Natural killer cell (primary cell): ENCODE measurements at regions not wholly inside any gene's neighbourhood (a gene's known extent, or its start where the extent isn't known, plus 50 kb on each side); places are given as distances from the start of the nearest gene placed in this dataset.

Source experiments
- ATAC-seq, 3 donors: fragments of 150-1000 bp in 2 of 3; fragments of 200-7000 bp in 1 of 3; cut with Tn5 transposase; 1 replicate in 1 of 3; 2 replicates in 2 of 3; pipeline ENCODE4 v1.10.0; 2021; ENCODE audit warnings: mild to moderate bottlenecking in 2 of 3, moderate library complexity in 2 of 3
- DNase-seq, 2 donors: peaks; one replicate each; pipeline versions ENCODE4 v3.0.0 to v3.0.0-alpha.2; 2013 to 2021; ENCODE audit warnings: mixed read lengths in 1 of 2
- H3K27ac ChIP-seq: one replicate; pipeline ENCODE4 v1.5.1; 2013; ENCODE audit warnings: mild to moderate bottlenecking, low read length
- H3K27me3 ChIP-seq: one replicate; pipeline ENCODE4 v1.6.1; 2013; ENCODE audit warnings: low read length; ENCODE audit not compliant: control insufficient read depth, insufficient read depth
- H3K36me3 ChIP-seq: one replicate; pipeline ENCODE4 v1.6.1; 2013; ENCODE audit warnings: low read length; ENCODE audit not compliant: control insufficient read depth, insufficient read depth
- H3K4me1 ChIP-seq: one replicate; pipeline ENCODE4 v1.6.1; 2013; ENCODE audit warnings: low read length; ENCODE audit not compliant: control insufficient read depth, insufficient read depth
- H3K4me3 ChIP-seq: one replicate; pipeline ENCODE4 v1.5.1; 2013; ENCODE audit warnings: low read length
- H3K9me3 ChIP-seq: one replicate; pipeline ENCODE4 v1.6.1; 2013; ENCODE audit warnings: low read length; ENCODE audit not compliant: control insufficient read depth, insufficient read depth
- H3K27ac Mint-ChIP-seq, 2 donors: one replicate each; pipeline ENCODE4 v1.8.0; 2022; ENCODE audit warnings: mild to moderate bottlenecking in 2 of 2, mixed read lengths in 2 of 2, moderate library complexity in 1 of 2
- H3K27me3 Mint-ChIP-seq, 2 donors: one replicate each; pipeline ENCODE4 v1.8.0; 2022; ENCODE audit warnings: low read depth in 2 of 2, mixed read lengths in 2 of 2
- H3K36me3 Mint-ChIP-seq: one replicate; pipeline ENCODE4 v1.8.0; 2022; ENCODE audit warnings: mixed read lengths
- H3K4me1 Mint-ChIP-seq, 2 donors: one replicate each; pipeline ENCODE4 v1.8.0; 2022; ENCODE audit warnings: mixed read lengths in 2 of 2
- H3K4me3 Mint-ChIP-seq: one replicate; pipeline ENCODE4 v1.8.0; 2022; ENCODE audit warnings: mild to moderate bottlenecking, moderate library complexity, mixed read lengths
- H3K9me3 Mint-ChIP-seq, 2 donors: one replicate each; pipeline ENCODE4 v1.8.0; 2022; ENCODE audit warnings: mixed read lengths in 2 of 2
- WGBS: methylation state at CpG from one replicate; pipeline ENCODE4 v1.1.7; 2013; ENCODE audit warnings: missing lambda C conversion rate; ENCODE audit not compliant: insufficient coverage; 5-methylcytosine and 5-hydroxymethylcytosine counted together
- intact Hi-C: fragments of 100-400 bp; cut with micrococcal nuclease; formaldehyde crosslinking; loops from one replicate; pipeline ENCODE4 v1.14.2; 2022
- TF ChIP-seq, protein P1 (sequence below): fragments of 200-600 bp; IDR thresholded peaks from one replicate; pipeline ENCODE4 v1.8.0; 2022; ENCODE audit warnings: antibody characterized with exemption

DNA sequence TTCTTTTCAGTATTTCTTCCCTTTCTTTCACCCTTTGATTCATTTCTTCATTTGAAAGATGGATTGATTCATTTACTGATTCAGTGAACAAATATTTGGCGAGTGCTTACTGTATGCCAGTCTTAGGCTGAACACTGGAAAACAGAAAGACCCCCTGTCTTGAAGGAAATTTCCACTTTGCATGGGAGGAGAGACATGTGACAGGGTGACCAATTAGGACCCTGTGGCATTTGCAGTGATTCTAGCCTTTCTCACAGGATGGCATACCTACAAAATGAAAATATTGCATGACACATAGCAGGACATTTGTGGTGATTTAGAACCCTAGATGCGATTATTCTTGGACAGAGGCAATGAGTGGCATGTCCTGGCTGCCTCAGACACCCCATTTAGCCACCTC lies 407.2 kb upstream of the SGCD start:
- Mint-ChIP-seq H3K36me3 (no peaks in the 10 kb centered on the region), H3K4me3 (no peak overlapping the region), H3K27ac (no peak overlapping the region), H3K9me3 (no peaks in the 10 kb centered on the region), H3K4me1 (no peaks in the 10 kb centered on the region), H3K27me3 (peaks cover 0 to 7% of the 10 kb centered on the region in 2 donors)
- WGBS, result 80% methylated on average over 2 of the region's 2 CpGs
- no peaks in the 10 kb centered on the region for H3K36me3 ChIP-seq
- no peak overlapping the region for H3K27ac ChIP-seq
- TF ChIP-seq, protein P1, sequence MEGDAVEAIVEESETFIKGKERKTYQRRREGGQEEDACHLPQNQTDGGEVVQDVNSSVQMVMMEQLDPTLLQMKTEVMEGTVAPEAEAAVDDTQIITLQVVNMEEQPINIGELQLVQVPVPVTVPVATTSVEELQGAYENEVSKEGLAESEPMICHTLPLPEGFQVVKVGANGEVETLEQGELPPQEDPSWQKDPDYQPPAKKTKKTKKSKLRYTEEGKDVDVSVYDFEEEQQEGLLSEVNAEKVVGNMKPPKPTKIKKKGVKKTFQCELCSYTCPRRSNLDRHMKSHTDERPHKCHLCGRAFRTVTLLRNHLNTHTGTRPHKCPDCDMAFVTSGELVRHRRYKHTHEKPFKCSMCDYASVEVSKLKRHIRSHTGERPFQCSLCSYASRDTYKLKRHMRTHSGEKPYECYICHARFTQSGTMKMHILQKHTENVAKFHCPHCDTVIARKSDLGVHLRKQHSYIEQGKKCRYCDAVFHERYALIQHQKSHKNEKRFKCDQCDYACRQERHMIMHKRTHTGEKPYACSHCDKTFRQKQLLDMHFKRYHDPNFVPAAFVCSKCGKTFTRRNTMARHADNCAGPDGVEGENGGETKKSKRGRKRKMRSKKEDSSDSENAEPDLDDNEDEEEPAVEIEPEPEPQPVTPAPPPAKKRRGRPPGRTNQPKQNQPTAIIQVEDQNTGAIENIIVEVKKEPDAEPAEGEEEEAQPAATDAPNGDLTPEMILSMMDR, result no peak
- H3K9me3 ChIP-seq, result no peaks in the 10 kb centered on the region
- no peak overlapping the region for H3K4me3 ChIP-seq
- ATAC-seq, result no peak
- no peak for DNase-seq
- H3K4me1 ChIP-seq, result no peaks in the 10 kb centered on the region
- H3K27me3 ChIP-seq, result no peaks in the 10 kb centered on the region
- intact Hi-C loops, result no loop called here

DNA sequence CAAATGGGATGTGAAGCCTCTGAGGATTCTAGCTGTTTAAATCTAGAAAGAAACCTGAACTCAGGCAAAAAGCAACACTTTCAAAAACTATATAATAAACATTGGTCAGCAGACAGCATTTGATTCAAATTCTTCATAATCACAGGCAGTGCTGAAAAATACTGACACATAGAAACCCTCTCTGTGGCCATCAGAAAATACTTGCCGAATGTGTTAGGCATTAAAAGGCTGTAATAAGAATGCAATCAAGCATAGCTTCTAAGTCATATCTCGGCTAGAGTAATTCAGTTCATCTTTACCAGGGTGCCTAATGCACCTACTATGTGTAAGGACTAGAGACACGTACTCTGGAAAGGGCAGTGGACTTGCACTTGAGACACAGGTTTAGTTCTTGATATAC lies 405.3 kb upstream of the SGCD start:
- Histone ChIP-seq H3K27ac (no peak overlapping the region), H3K9me3 (no peaks in the 10 kb centered on the region), H3K27me3 (no peaks in the 10 kb centered on the region), H3K4me1 (no peaks in the 10 kb centered on the region), H3K4me3 (no peak overlapping the region), H3K36me3 (no peaks in the 10 kb centered on the region)
- Mint-ChIP-seq H3K4me1 (no peaks in the 10 kb centered on the region), H3K27me3 (peaks cover 0 to 7% of the 10 kb centered on the region in 2 donors), H3K9me3 (no peaks in the 10 kb centered on the region), H3K36me3 (no peaks in the 10 kb centered on the region), H3K4me3 (no peak overlapping the region), H3K27ac (no peak overlapping the region)
- TF ChIP-seq, protein P1, result no peak
- no peak for ATAC-seq
- 73% methylated on average over 3 of the region's 3 CpGs for WGBS
- no peak for DNase-seq
- intact Hi-C loops, result no loop called here

DNA sequence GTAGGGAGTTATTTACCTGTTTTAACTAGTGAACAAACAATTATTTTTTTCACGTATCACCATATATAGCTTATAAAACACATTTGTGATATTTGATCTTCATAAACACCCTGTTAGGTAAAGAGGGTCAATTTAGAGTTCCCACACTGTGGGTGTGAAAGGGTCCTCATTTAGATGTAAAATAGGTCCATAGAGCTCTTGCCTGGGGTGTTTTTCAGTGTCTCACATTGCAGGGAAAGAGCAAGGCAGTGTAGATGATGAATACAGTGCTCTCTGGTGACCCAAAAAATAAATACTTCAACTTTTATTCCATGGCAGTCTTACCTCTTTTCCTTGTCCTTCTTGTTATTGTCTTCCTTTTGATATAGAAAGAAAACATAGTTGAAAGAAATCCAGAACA lies 403.2 kb upstream of the SGCD start:
- H3K4me1 Mint-ChIP-seq, result no peaks in the 10 kb centered on the region
- H3K27ac Mint-ChIP-seq, result no peak overlapping the region
- no peaks in the 10 kb centered on the region for H3K9me3 Mint-ChIP-seq
- no peaks in the 10 kb centered on the region for H3K36me3 Mint-ChIP-seq
- intact Hi-C loops, result no loop called here
- ATAC-seq (no peak), DNase-seq (no peak)
- Histone ChIP-seq H3K36me3 (no peaks in the 10 kb centered on the region), H3K27me3 (no peaks in the 10 kb centered on the region), H3K9me3 (no peaks in the 10 kb centered on the region), H3K27ac (no peak overlapping the region), H3K4me3 (no peak overlapping the region), H3K4me1 (no peaks in the 10 kb centered on the region)
- H3K4me3 Mint-ChIP-seq, result no peak overlapping the region
- WGBS, result no CpG with 5 or more reads among the region's 1 CpG
- TF ChIP-seq, protein P1, result no peak
- H3K27me3 Mint-ChIP-seq, result peaks cover 0 to 7% of the 10 kb centered on the region in 2 donors

DNA sequence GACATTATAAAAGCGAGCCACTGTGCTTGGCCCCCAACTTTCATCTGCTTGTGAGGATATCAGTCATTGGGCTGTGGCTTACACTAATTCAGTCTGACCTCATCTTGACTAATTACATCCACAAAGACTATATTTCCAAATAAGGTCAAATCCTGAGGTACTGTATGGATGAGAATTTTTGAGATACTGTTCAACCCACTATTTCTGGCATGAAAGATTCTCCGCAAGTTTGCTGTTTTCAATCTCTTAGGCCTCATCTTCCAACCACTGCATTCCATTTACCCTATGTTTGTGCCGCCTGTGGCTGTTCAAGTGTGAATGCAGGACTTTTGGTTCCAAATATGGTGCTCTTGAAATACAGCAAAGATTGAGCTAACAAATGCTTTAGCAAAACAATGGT lies 400.9 kb upstream of the SGCD start:
- no peaks in the 10 kb centered on the region for H3K9me3 ChIP-seq
- no peaks in the 10 kb centered on the region for H3K4me1 ChIP-seq
- no peak overlapping the region for H3K27ac ChIP-seq
- ATAC-seq (no peak), DNase-seq (no peak)
- WGBS, result 84% methylated on average over 3 of the region's 3 CpGs
- no peaks in the 10 kb centered on the region for H3K27me3 ChIP-seq
- Mint-ChIP-seq H3K27ac (no peak overlapping the region), H3K9me3 (no peaks in the 10 kb centered on the region), H3K36me3 (no peaks in the 10 kb centered on the region), H3K4me1 (no peaks in the 10 kb centered on the region), H3K27me3 (peaks cover 9 to 13% of the 10 kb centered on the region in 2 donors), H3K4me3 (no peak overlapping the region)
- TF ChIP-seq, protein P1, result no peak
- intact Hi-C loops, result no loop called here
- H3K4me3 ChIP-seq, result no peak overlapping the region
- no peaks in the 10 kb centered on the region for H3K36me3 ChIP-seq
